ENCODE measurements at regions not wholly inside any gene's neighbourhood (a gene's known extent, or its start where the extent isn't known, plus 50 kb on each side); places are given as distances from the start of the nearest gene placed in this dataset.

DNA sequence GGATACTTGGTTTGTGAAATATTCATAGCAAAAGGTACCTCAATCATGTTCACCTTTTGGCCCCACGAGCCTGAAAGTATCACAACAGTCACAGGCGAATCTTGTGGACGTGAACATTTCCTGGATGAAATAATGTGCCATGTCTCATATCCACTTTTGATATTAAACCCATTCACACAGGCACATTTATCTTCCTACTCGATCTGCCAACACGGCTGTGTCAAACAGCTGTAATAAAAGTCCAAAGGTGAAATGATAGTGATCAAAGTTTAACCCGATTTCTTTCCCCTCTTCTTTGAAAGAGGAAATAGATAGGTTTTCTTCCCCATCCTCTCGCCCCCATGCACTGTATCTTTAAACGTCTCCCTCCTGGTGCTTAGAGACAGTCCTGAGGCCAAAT is 191.2 kb upstream of the PROX1 start:
- no peak for TF ChIP-seq ETV6 (CRISPR knock-in tag; IDR thresholded peaks at IDR 0.05)
- TF ChIP-seq ZSCAN18 (CRISPR knock-in tag; IDR thresholded peaks at IDR 0.05) = no peak
- TF ChIP-seq CTCF (IDR thresholded peaks at IDR 0.05) = no peak
- no peak for TF ChIP-seq ZNF263 (CRISPR knock-in tag; IDR thresholded peaks at IDR 0.05; ENCODE audit: low read depth)
- TF ChIP-seq ZNF219 (CRISPR knock-in tag; IDR thresholded peaks at IDR 0.05; ENCODE audit: borderline replicate concordance) = no peak
- TF ChIP-seq, protein P1, sequence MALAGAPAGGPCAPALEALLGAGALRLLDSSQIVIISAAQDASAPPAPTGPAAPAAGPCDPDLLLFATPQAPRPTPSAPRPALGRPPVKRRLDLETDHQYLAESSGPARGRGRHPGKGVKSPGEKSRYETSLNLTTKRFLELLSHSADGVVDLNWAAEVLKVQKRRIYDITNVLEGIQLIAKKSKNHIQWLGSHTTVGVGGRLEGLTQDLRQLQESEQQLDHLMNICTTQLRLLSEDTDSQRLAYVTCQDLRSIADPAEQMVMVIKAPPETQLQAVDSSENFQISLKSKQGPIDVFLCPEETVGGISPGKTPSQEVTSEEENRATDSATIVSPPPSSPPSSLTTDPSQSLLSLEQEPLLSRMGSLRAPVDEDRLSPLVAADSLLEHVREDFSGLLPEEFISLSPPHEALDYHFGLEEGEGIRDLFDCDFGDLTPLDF (CRISPR knock-in tag; IDR thresholded peaks at IDR 0.05) = no peak
- TF ChIP-seq, protein P2, sequence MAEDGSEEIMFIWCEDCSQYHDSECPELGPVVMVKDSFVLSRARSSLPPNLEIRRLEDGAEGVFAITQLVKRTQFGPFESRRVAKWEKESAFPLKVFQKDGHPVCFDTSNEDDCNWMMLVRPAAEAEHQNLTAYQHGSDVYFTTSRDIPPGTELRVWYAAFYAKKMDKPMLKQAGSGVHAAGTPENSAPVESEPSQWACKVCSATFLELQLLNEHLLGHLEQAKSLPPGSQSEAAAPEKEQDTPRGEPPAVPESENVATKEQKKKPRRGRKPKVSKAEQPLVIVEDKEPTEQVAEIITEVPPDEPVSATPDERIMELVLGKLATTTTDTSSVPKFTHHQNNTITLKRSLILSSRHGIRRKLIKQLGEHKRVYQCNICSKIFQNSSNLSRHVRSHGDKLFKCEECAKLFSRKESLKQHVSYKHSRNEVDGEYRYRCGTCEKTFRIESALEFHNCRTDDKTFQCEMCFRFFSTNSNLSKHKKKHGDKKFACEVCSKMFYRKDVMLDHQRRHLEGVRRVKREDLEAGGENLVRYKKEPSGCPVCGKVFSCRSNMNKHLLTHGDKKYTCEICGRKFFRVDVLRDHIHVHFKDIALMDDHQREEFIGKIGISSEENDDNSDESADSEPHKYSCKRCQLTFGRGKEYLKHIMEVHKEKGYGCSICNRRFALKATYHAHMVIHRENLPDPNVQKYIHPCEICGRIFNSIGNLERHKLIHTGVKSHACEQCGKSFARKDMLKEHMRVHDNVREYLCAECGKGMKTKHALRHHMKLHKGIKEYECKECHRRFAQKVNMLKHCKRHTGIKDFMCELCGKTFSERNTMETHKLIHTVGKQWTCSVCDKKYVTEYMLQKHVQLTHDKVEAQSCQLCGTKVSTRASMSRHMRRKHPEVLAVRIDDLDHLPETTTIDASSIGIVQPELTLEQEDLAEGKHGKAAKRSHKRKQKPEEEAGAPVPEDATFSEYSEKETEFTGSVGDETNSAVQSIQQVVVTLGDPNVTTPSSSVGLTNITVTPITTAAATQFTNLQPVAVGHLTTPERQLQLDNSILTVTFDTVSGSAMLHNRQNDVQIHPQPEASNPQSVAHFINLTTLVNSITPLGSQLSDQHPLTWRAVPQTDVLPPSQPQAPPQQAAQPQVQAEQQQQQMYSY (CRISPR knock-in tag; IDR thresholded peaks at IDR 0.05) = no peak
- TF ChIP-seq MXD4 (CRISPR knock-in tag; IDR thresholded peaks at IDR 0.05; ENCODE audit: borderline replicate concordance) = no peak
- TF ChIP-seq CREB1 (CRISPR knock-in tag; IDR thresholded peaks at IDR 0.05) = no peak
